K562 (cell line): ENCODE measurements at regions not wholly inside any gene's neighbourhood (a gene's known extent, or its start where the extent isn't known, plus 50 kb on each side); places are given as distances from the start of the nearest gene placed in this dataset.
A peak's percentile ranks its signal among the peaks of the same experiment; 100 is the strongest.

Experiments
- ATAC-seq: fragments of 200-7000 bp; cut with Tn5 transposase; 3 replicates; pipeline ENCODE4 v1.9.1; 2020; ENCODE audit warnings: moderate library complexity
- BruUV-seq: library from RNA; stranded (reverse); fragments of 400-500 nt; replicated peaks from 2 replicates; lab custom pipeline; 2021; lab: Mats Ljungman, UMichigan
- CTCF ChIA-PET: fragments of 300-600 bp; formaldehyde crosslinking; extraction: SDS; loops from one replicate; lab custom pipeline; 2021; ENCODE audit warnings: low intra/inter-chr PET ratio; lab: Yijun Ruan, JAX
- POLR2A ChIA-PET: fragments of 300-600, 350-650 bp; sonication (Branson Sonifier 250); formaldehyde crosslinking; extraction: SDS; loops from one replicate; lab custom pipeline; 2021; ENCODE audit warnings: antibody characterized with exemption, inconsistent platforms; lab: Yijun Ruan, JAX
- DNase-seq, 4 experiments: peaks; one replicate each; pipeline versions ENCODE4 v3.0.0 to v3.0.0-alpha.2; 2011 to 2018; ENCODE audit warnings: low spot score in 3 of 4, mixed read lengths in 3 of 4; ENCODE audit errors: extremely low read depth in 1 of 4
- FAIRE-seq: peaks from 2 replicates; lab custom pipeline; 2011; peaks lifted over from hg19 to GRCh38; lab: Jason Lieb, UNC
- H2AFZ ChIP-seq: 2 replicates; pipeline ENCODE4 v1.6.0; 2011; ENCODE audit warnings: low read depth, low read length, control low read depth, inconsistent platforms
- H3K27ac ChIP-seq: fragments of 200-600 bp; 3 replicates; pipeline ENCODE4 v1.8.0; 2011; ENCODE audit warnings: low read depth, mild to moderate bottlenecking, control low read depth, inconsistent platforms, low read length, moderate library complexity, mixed read lengths; ENCODE audit errors: extremely low read depth
- H3K27me3 ChIP-seq, 2 experiments: fragments of 300-600 bp in 1 of 2; 2 replicates in 1 of 2; 3 replicates in 1 of 2; pipeline versions ENCODE4 v1.6.0 to v1.8.0; 2011; ENCODE audit warnings: inconsistent platforms in 2 of 2, low read length in 2 of 2, mild to moderate bottlenecking in 1 of 2, mixed read lengths in 1 of 2, moderate library complexity in 1 of 2; ENCODE audit not compliant: control insufficient read depth in 2 of 2, insufficient read depth in 2 of 2
- H3K36me3 ChIP-seq: fragments of 300-600 bp; 3 replicates; pipeline ENCODE4 v1.8.0; 2011; ENCODE audit warnings: mild to moderate bottlenecking, low read length, inconsistent platforms; ENCODE audit not compliant: control insufficient read depth, insufficient read depth
- H3K4me1 ChIP-seq, 2 experiments: fragments of 200-600 bp in 1 of 2; replicated peaks in 1 of 2; 2 replicates in 1 of 2; 3 replicates in 1 of 2; pipeline versions ENCODE4 v1.5.1 to v1.8.0; 2011; ENCODE audit warnings: inconsistent platforms in 2 of 2, low read length in 2 of 2, mild to moderate bottlenecking in 1 of 2, mixed read lengths in 1 of 2, moderate library complexity in 1 of 2; ENCODE audit not compliant: control insufficient read depth in 2 of 2, insufficient read depth in 2 of 2
- H3K4me2 ChIP-seq: 2 replicates; pipeline ENCODE4 v1.6.1; 2011; ENCODE audit warnings: low read length, control low read depth, inconsistent platforms, mixed read lengths; ENCODE audit not compliant: insufficient read depth
- H3K4me3 ChIP-seq: fragments of 200-600 bp; sonication (generic), shearing (Covaris generic); 2 replicates; pipeline ENCODE4 v1.5.1; 2016; ENCODE audit warnings: control low read depth, inconsistent platforms
- H3K79me2 ChIP-seq: fragments of 200-600 bp; 3 replicates; pipeline ENCODE4 v1.8.0; 2011; ENCODE audit warnings: low read length, inconsistent platforms; ENCODE audit not compliant: control insufficient read depth, insufficient read depth
- H3K9ac ChIP-seq, 2 experiments: 2 replicates each; pipeline versions ENCODE4 v1.6.0 to v1.6.1; 2011; ENCODE audit warnings: low read depth in 2 of 2, low read length in 2 of 2, control low read depth in 1 of 2, inconsistent platforms in 1 of 2, mild to moderate bottlenecking in 1 of 2, mixed read lengths in 1 of 2; ENCODE audit not compliant: insufficient read depth in 1 of 2
- H3K9me1 ChIP-seq: one replicate; pipeline ENCODE4 v1.6.0; 2011; ENCODE audit warnings: inconsistent platforms, mild to moderate bottlenecking, low read length, moderate library complexity; ENCODE audit not compliant: control insufficient read depth, insufficient read depth
- H3K9me3 ChIP-seq: replicated peaks from 2 replicates; pipeline ENCODE4 v1.5.1; 2011; ENCODE audit warnings: low read depth, low read length, inconsistent platforms; ENCODE audit not compliant: control insufficient read depth, insufficient read depth
- H4K20me1 ChIP-seq: replicated peaks from 2 replicates; pipeline ENCODE4 v1.6.1; 2011; ENCODE audit warnings: low read length, inconsistent platforms, mixed read lengths; ENCODE audit not compliant: control insufficient read depth, insufficient read depth
- ARID3A ChIP-seq: IDR thresholded peaks from 2 replicates; pipeline ENCODE4 v1.6.1; 2012; ENCODE audit warnings: low read depth, low read length, improper control_type of control experiment, borderline replicate concordance
- DACH1 ChIP-seq: fragments of 450-650 bp; IDR thresholded peaks from 2 replicates; pipeline ENCODE4 v1.6.1; 2018; ENCODE audit not compliant: partially characterized antibody
- MBD1 ChIP-seq: fragments of 250-450 bp; sonication (Bioruptor Pico); IDR thresholded peaks from 2 replicates; pipeline ENCODE4 v1.8.0; 2022; ENCODE audit warnings: inconsistent platforms
- NFYB ChIP-seq: IDR thresholded peaks from 2 replicates; pipeline ENCODE4 v1.6.1; 2011; ENCODE audit warnings: mild to moderate bottlenecking, moderate library complexity; ENCODE audit not compliant: insufficient read length; ENCODE audit errors: extremely low read depth
- USF1 ChIP-seq: sonication (generic); formaldehyde crosslinking; IDR thresholded peaks from 2 replicates; pipeline ENCODE4 v1.9.0; 2022; ENCODE audit warnings: mild to moderate bottlenecking, missing genetic modification reagents
- ZNF140 ChIP-seq: fragments of 250-450 bp; sonication (Bioruptor Pico); IDR thresholded peaks from 2 replicates; pipeline ENCODE4 v1.8.0; 2021; ENCODE audit warnings: moderate library complexity, mild to moderate bottlenecking, inconsistent platforms
- ZNF274 ChIP-seq: IDR thresholded peaks from 2 replicates; pipeline ENCODE4 v1.6.1; 2011; ENCODE audit warnings: low read depth, mild to moderate bottlenecking, low read length, moderate library complexity, borderline replicate concordance
- WGBS: fragments of 100-300 bp; shearing (Covaris generic); methylation state at CpG from one replicate; pipeline ENCODE4 v1.1.6; 2016; ENCODE audit warnings: low coverage, mixed read lengths; ENCODE audit not compliant: insufficient coverage; ENCODE audit errors: missing lambda C conversion rate; 5-methylcytosine and 5-hydroxymethylcytosine counted together
- in situ Hi-C: fragments of 300-500 bp; cut with MboI; formaldehyde crosslinking; loops from 4 replicates; pipeline ENCODE4 v1.15.0; 2018; ENCODE audit warnings: inconsistent platforms, mixed read lengths
- intact Hi-C: fragments of 100-400 bp; cut with micrococcal nuclease; formaldehyde crosslinking; loops from 2 replicates; pipeline ENCODE4 v1.14.2; 2022

GRCh38 chr18:1229634-1230033 lies 325.0 kb downstream of the ADCYAP1 start:
- no peak overlapping the region for H3K4me3 ChIP-seq
- ATAC-seq (no peak), DNase-seq (no peak), FAIRE-seq (no peak)
- no peaks in the 10 kb centered on the region for H3K79me2 ChIP-seq
- 2% methylated on average over 2 of the region's 2 CpGs for WGBS
- ChIA-PET POLR2A (interaction anchor here (1.3 kb wide), 1 partner anchor 9 kb away, joined by 4 read pairs; no protein-coding TSS in a partner anchor), CTCF (no interaction called here)
- no peak overlapping the region for H2AFZ ChIP-seq
- H3K4me2 ChIP-seq = no peak overlapping the region
- no peaks in the 10 kb centered on the region for H3K4me1 ChIP-seq
- TF ChIP-seq DACH1 = peak; percentile 93
- no peak for TF ChIP-seq MBD1 (CRISPR knock-in tag)
- no peak for TF ChIP-seq ZNF274
- no peak for TF ChIP-seq USF1 (CRISPR knock-in tag)
- TF ChIP-seq ZNF140 (CRISPR knock-in tag) = no peak
- no peak for TF ChIP-seq ARID3A
- TF ChIP-seq NFYB = no peak
- TF ChIP-seq, all 486 proteins: peak for 1
- Histone ChIP-seq H3K27ac (no peak overlapping the region), H3K36me3 (no peaks in the 10 kb centered on the region), H3K9me1 (no peaks in the 10 kb centered on the region), H3K27me3 (no peaks in the 10 kb centered on the region), H3K9me3 (peaks cover 4% of the 10 kb centered on the region; the same call in 1 of the 2 replicates), H3K9ac (no peak overlapping the region), H4K20me1 (no peaks in the 10 kb centered on the region)
- in situ Hi-C loops = no loop called here
- no TSS peak for BruUV-seq
- intact Hi-C loops = no loop called here
